ENCODE measurements at regions not wholly inside any gene's neighbourhood (a gene's known extent, or its start where the extent isn't known, plus 50 kb on each side); places are given as distances from the start of the nearest gene placed in this dataset.

GRCh38 chr2:145685383-145686050 is 1165.6 kb upstream of the ZEB2 start (continued):
- TF ChIP-seq TCF7L2 (IDR thresholded peaks at IDR 0.05; ENCODE audit: borderline replicate concordance, low read depth, low read length): no peak
- no peak for TF ChIP-seq ZNF843 (tag by site-specific recombination; IDR thresholded peaks at IDR 0.05)
- no peak for TF ChIP-seq BCL6B (tag by site-specific recombination; IDR thresholded peaks at IDR 0.05)

GRCh38 chr2:145682546-145683157 is 1162.7 kb upstream of the ZEB2 start:
- POLR2A ChIA-PET: no interaction called here
- Histone ChIP-seq H3K36me3 (ENCODE audit: control insufficient read depth in 2 of 2, insufficient read depth in 1 of 2, low read length in 2 of 2) (no peaks in the 10 kb centered on the region), H3K9me3 (ENCODE audit: control insufficient read depth, insufficient read depth, low read depth, low read length) (no peaks in the 10 kb centered on the region), H3K4me3 (ENCODE audit: low read depth, low read length) (no peak overlapping the region), H3K4me1 (ENCODE audit: control insufficient read depth, insufficient read depth, low read length) (no peaks in the 10 kb centered on the region), H3K27ac (ENCODE audit: extremely low read depth, low read depth, low read length) (no peak overlapping the region)
- CTCF ChIA-PET: no interaction called here
- no peak for TF ChIP-seq ZNF791 (tag by site-specific recombination; IDR thresholded peaks at IDR 0.05)
- no peak for TF ChIP-seq IKZF3 (tag by site-specific recombination; IDR thresholded peaks at IDR 0.05)

- Histone ChIP-seq H3K27ac (ENCODE audit: extremely low read depth, low read depth, low read length) (no peak overlapping the region), H3K4me3 (ENCODE audit: low read depth, low read length) (no peak overlapping the region), H3K4me1 (ENCODE audit: control insufficient read depth, insufficient read depth, low read length) (no peaks in the 10 kb centered on the region), H3K36me3 (ENCODE audit: control insufficient read depth in 2 of 2, insufficient read depth in 1 of 2, low read length in 2 of 2) (no peaks in the 10 kb centered on the region), H3K9me3 (ENCODE audit: control insufficient read depth, insufficient read depth, low read depth, low read length) (no peaks in the 10 kb centered on the region)
- TF ChIP-seq ZNF280C (tag by site-specific recombination; IDR thresholded peaks at IDR 0.05) (no peak), ZNF211 (tag by site-specific recombination; IDR thresholded peaks at IDR 0.05; ENCODE audit: low read depth) (no peak), SCRT2 (tag by site-specific recombination; IDR thresholded peaks at IDR 0.05) (no peak), ZNF274 (IDR thresholded peaks at IDR 0.05; ENCODE audit: low read length) (no peak), ZNF274 (tag by site-specific recombination; IDR thresholded peaks at IDR 0.05; ENCODE audit: borderline replicate concordance) (no peak), ZNF138 (tag by site-specific recombination; IDR thresholded peaks at IDR 0.05; ENCODE audit: borderline replicate concordance) (no peak), ZBTB6 (tag by site-specific recombination; IDR thresholded peaks at IDR 0.05) (no peak), ZSCAN18 (tag by site-specific recombination; IDR thresholded peaks at IDR 0.05) (no peak), PBX3 (CRISPR knock-in tag; IDR thresholded peaks at IDR 0.05) (no peak), ZNF639 (tag by site-specific recombination; IDR thresholded peaks at IDR 0.05) (no peak), BCL11A (tag by site-specific recombination; IDR thresholded peaks at IDR 0.05; ENCODE audit: low read depth) (no peak), ZNF148 (tag by site-specific recombination; IDR thresholded peaks at IDR 0.05; ENCODE audit: borderline replicate concordance) (no peak), ZNF2 (tag by site-specific recombination; IDR thresholded peaks at IDR 0.05) (no peak), ZNF202 (tag by site-specific recombination; IDR thresholded peaks at IDR 0.05; ENCODE audit: borderline replicate concordance) (no peak), GLI4 (tag by site-specific recombination; IDR thresholded peaks at IDR 0.05) (no peak), ZNF146 (tag by site-specific recombination; IDR thresholded peaks at IDR 0.05) (no peak)
- ChIA-PET CTCF (no interaction called here), POLR2A (no interaction called here)
These were observed 1160.4 kb upstream of the ZEB2 start for GRCh38 chr2:145680276-145680675.

Measured in HEK293 (cell line).